HG02642 (cell line): ENCODE measurements at regions not wholly inside any gene's neighbourhood (a gene's known extent, or its start where the extent isn't known, plus 50 kb on each side); places are given as distances from the start of the nearest gene placed in this dataset.

ENCODE experiments used
- ATAC-seq: cut with Tn5 transposase; IDR thresholded peaks from one replicate; pipeline ENCODE4 v1.9.1; 2021; ENCODE audit warnings: mild to moderate bottlenecking; ENCODE audit not compliant: unreplicated experiment, poor library complexity

DNA sequence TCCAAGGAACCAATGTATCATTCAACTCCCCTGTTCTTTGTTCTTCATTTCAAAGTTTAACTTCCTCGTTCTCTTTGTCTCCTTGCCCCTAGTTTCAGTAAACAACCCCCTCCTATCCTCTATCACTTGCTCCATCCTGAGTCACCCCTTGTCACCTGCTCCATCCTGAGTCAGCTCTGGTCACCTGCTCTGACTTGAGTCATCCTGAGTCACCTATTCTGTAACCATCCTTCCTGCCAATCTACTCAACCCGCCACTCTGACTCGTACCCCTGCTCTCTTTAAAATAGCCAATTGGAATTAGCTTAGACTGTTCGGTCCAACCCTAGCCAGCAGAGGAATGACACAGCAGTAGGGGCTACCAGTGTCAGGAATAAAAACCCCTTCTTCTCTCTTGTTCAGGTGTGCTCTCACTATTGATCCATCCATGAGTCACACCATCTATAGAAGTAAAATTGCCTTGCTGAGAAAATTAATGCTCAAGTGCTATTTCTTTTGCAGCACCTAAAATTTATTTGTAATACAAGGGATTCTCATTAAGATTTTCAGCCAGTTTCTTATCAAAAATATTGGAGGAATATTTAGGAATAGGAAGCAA is 326.8 kb downstream of the AKAIN1 start:
- ATAC-seq = no peak

DNA sequence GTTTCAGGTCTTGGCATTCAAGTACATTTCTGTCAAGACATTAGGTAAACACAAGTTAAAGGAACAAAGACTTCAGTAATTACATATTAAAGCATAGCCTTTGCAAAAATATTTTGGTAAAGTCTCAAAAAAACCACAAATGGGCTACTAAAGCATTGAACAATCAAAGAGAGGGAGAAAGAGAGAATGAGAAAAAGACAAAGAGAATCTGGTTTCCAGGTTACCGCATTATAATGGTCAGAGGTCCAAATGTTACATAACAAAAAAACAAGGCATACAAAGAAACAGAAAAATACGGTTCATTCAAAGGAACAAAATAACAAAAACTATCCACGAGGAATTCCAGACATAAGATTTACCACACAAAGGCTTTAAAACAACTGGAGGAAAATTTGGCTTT is 327.9 kb downstream of the AKAIN1 start:
- ATAC-seq = no peak

DNA sequence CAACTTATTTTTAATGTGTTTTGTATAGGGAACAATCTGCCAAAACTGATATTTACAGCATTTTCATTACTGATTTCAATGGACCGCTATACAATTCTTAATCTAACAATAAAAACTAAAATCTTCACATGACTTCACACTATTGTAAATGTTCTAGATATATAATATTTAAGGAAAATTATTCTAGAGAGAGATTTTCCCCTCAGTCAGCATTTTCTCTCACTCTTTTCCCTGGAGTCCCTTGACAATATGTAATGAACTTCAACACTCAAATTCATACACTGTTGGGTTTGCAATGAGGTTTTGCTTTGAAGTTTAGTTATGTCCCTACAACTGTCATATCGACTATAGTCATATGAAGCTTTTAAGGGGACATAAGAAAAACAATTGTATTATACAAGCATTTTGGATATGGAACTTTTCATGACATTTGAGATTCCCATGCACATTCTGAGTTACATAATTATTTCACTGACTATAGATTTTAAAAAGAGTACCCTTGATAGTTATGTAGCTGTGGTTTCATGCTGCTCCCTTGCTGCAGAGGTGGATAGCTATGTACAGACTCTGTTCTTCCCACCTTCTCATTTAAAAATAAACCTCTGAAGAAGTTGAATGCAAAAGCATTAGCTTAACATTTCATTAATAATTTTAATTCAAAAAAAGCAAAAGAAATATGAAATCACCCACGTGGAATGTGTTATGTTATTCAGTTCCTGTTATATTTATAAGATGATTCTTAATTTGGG is 338.5 kb downstream of the AKAIN1 start:
- ATAC-seq = no peak

DNA sequence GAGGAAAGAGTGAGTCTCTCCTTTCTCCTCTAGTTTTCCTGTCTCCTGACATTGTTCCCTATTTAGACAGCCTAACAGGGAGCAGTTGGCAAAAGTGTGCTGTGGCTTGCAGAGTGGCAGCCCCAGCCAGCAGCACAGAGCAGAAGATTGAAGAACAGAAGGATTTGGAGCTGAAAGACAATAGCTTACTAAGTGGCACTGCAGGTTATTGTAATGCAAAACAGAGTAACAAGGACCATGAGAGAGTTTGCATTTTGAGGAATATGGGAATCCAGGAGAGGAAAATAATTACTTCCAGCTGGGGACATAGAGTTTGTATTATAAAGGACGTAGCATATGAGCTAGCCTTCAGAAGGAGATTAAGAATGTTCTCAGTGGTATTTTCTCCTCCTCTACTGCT is 342.4 kb downstream of the AKAIN1 start:
- ATAC-seq = no peak

DNA sequence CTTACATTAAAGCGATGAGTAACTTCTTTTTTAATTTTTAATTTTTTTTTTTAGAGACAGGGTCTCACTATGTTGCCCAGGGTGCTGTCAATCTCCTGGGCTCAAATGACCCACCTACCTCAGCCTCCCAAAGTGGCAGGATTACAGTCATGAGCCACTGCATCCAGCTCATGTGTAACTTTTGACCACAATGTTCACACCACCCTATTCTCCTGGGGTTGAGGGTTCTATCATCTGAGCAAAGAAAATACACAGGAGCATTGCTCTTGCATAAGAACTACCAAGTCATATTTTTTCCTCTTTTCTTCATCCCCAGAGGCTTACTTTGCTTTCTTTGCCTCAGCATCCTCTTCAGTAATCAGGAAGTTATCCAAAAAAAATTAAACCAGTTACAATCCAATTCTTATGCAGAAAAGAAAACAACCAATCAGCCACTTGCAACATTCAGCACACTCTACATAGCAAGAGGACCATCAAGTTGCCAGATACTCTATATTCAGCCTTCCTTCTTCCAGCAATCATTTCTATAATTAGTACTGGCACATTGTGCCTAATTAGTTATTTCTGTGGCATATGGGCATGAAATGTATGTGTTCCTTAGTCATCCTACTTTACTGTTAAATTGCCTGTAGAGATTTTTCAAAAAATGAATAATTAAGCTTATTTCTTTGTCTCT is 345.6 kb downstream of the AKAIN1 start:
- no peak for ATAC-seq

DNA sequence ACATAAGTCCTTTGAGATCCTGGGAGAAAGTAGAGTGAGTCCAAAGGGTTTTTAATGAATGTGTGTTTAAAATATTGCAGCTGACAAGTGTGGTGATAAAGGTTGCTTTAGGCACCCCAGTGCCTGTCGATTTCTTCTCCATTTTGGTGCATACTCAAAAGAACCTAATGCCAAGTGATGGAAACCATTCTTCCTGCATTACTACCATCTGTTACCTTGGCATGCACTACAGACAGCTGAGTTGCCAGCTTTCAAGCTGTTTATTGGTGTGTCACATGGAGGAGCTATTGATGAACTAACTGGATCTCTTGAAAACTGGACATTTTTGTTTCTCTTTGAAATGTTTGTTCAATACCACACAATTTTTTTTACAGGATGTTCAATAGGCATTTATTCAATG is 350.0 kb downstream of the AKAIN1 start:
- no peak for ATAC-seq

DNA sequence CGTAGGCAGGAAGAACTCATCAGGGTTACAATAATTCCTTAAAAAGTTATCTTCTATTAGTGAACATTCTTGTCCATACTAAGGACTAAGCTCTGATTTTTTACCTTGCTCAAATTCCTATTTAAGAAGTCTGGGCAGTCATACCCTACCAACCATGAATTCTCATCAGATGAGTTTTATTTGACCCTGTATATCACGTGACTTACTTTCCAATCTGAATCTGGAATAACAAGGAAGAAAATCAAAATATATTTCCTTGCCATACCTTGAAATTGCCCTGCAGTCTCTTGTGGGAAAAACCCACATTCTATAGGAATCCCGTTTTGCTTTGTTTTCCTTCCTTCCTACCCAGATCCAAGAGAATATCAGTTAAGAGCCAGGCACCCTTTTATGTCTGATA is 352.7 kb downstream of the AKAIN1 start:
- ATAC-seq = no peak

DNA sequence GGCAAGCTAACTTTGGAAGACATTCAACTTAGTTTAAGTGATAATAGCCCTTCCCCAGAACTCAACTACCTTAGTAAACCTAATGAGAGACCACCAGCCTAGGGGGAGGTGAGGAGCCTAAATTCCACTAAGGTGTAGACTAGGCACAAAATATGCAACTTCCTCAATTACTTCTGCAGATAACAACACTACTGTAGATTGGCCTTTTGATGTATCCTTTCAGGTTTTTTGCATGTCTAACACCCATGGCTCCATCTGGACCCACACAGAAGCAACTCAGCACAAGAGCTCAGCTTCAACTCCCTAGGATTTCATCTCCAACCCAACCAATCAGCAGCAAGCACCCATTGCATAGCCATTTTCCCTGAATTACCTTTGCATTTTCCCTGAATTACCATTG is 353.3 kb downstream of the AKAIN1 start:
- no peak for ATAC-seq

DNA sequence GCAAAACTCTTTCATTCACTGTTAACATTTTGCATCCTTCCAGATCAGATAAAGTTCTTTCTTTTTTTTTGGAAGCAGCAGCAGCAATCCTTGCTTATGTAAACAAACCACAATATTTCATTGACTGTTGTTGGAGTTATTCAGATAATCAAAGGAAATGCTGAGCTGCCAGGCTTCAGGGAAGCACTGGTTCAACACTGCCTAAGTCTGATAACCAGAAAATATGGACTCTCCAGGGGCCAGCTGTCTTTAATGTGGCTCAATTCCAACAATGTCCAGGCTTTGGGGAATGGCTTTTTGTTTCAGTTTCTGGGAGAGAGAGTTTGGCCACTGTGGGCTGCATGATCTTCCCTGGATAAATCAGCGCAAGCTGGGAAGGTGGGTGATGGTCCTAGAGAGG is 354.3 kb downstream of the AKAIN1 start:
- no peak for ATAC-seq

DNA sequence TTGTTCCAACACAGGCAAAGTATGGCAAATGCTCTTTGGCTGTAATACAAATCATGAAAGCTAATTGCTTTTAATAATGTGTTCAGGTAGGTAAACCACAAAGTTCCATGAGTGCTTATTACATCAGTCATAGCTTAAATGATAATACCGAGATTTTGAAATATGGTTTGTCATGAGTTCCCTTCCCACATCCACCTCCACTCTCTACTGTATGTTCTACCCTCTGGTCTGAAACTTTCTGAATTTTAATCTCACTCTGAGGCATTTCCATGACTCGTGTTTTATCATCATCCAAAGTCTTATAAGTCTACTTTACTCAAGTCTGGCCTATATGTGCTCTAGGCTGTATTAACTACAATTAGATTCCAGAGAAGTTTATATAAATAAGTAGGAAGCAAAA is 354.8 kb downstream of the AKAIN1 start:
- no peak for ATAC-seq

DNA sequence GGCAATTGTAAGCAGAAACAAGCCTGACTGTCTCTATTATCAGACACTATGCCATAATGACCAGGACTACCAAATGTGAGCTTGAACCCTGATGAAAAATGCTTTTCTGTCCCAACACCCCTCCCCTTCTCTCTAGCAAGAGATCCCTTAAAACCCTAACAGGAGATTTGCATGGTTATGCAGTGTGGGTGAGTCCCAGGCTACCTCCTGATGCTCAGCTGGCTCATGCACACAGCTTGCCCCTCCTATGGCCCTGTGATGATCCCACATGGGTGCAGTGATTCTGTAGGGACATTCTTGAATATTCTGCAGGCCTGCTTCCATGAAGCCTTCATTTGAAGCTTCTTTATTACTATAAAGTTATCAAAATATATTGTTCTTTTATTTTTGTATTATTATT is 357.4 kb downstream of the AKAIN1 start:
- ATAC-seq = no peak

DNA sequence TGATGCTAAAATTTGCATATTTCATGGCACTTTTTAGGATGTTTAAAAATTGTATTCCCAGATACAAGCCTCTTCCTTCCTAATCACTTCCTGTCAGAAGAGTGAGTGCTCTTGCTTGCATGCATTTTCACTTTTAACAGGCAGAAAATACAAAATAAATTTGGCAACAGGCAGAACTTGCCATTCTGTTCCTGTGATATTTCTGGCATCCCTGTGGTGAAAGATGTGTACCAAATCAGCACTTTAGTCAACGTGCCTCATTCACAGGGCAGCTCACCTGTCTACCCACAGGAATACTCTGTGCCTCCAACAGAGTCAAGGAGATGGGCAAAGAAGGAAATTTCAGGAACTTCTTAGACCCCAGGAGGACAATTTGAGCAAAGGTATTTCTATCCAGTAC is 360.9 kb downstream of the AKAIN1 start:
- ATAC-seq = no peak

DNA sequence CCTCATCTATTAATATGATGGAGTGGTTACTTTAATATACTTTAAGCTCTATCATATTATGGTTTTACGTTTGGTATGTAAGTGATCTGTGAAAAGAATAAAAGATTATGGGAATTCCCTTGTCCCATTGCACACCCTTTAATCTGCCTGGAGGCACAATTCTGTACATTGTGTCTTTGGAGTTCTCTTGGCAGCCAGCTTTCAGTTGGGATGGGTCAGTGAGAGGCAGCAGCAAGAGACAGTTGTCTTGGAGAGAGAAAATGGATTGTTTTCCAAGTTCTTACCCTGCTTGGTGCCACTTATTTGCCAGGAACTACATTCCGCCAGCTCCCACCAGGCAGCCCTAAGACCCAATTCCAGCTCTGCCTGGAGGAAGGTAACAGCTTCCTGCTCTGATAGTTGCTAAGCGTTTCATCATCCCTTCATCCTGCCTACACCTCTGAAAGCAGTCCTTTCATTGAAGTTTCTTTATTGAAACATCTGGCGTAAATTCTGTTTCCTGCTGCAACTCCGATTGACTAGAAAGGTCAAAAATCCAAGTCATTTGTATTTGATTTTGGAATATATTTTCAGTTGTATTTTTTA is 365.2 kb downstream of the AKAIN1 start:
- ATAC-seq = no peak

DNA sequence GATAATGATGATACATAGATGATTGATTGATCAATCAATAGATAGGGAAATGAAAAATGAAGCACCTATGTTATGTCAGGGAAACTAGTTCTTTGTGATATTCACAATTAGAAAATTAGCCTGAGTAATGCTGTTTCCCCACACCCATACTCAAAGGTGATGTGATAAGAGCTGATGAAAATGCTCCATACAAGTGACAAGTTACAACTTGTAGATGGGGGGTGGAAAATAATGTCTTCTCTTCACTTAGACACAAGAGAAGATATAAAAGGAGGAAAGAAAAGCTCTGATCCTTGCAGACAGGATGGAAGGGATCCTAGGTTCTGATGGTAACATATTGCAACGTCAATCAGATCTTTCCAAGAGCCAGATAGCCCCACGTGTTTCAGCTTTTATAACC is 365.9 kb downstream of the AKAIN1 start:
- no peak for ATAC-seq

DNA sequence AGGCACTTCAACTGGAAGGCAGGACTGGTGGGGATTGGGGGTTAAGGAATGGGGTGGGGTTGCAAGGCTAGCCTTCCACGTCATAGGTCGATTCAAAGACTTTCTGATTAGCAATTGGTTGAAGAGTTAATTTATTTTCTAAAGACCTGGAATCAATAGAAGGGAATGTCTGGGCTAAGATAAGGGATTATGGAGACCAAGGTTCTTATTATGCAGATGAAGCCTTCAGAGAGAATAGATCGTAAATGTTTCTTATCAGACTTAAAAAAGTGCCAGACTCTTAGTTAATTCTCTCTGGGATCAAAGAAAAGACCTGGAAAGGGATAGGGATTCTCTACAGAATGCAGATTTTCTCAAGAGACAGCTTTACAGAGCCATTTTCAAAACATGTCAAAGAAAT is 368.0 kb upstream of the DLGAP1 start:
- no peak for ATAC-seq

DNA sequence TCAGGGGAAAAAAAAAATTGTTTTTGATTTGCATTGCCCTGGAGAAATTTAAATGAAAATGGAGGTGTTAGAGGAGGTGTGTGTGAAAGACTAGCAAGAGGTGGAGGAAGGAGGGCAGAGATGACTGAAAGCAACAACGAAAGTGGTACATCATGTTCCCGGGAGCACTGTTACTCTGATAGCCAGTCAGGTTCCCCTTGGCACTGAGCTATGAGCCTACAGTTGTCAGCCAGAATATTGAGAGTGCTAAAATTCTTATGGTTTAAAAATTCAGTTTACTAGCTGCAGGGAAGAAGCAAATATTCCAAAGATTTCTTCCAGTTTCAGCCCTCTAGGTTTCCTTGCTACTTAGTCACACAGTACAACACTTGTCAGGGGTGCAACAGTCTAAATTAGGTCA is 366.7 kb upstream of the DLGAP1 start:
- ATAC-seq = no peak

DNA sequence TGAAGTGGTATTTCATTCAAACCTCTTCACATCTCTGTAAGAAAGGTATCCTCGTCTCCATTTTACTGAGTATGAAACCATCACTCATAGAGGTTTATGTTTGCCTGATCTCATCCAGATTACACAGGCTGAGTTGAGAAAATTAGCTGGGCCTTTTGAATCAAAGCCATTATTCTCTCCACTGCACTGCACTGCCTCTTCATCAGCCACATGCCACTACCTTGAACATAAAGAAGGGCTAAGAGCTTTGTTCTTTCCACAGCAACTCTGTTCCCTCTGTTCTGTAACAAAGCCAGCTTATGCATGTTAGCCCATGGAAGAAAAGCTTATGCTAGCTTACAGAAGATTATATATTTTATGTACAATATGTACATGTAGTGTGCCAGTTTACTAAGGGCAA is 362.6 kb upstream of the DLGAP1 start:
- no peak for ATAC-seq

DNA sequence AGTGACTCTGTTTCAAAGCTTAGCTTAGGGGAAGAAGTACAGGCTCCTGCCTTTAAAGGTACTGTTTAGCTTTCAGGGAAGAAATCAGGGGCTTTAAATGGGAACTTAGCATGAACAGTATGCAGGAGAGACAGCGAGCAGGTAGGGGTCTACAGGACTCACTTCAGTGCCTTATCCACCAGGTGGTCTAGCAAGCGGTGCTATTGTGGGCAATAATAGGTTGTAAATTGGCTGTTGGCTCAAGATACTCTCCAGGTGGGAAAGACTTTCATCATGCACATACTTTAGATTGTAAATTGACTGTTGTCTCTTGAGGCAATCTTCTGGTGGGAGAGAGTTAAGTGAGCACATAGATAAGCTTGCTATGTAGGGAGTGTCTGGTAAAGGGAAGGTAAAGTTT is 358.6 kb upstream of the DLGAP1 start:
- ATAC-seq = no peak

DNA sequence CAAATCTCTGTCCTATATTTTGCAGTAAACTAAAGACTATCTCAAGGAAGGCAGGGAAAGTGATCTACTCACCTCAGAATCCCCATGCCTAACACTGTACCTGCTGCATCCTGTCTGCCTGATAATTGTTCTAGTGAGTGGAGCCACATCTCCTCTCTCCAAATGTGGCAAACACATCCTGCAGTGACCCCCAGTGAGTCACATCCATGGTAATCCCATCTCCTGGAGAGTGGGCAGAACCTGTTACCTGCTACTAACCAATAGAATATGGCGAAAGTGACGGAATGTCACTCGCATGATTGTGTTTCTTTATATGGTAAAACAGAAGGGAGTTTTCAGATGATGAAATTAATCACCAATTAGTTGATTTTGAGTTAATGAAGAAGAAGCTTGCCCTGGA is 353.8 kb upstream of the DLGAP1 start:
- ATAC-seq = no peak

DNA sequence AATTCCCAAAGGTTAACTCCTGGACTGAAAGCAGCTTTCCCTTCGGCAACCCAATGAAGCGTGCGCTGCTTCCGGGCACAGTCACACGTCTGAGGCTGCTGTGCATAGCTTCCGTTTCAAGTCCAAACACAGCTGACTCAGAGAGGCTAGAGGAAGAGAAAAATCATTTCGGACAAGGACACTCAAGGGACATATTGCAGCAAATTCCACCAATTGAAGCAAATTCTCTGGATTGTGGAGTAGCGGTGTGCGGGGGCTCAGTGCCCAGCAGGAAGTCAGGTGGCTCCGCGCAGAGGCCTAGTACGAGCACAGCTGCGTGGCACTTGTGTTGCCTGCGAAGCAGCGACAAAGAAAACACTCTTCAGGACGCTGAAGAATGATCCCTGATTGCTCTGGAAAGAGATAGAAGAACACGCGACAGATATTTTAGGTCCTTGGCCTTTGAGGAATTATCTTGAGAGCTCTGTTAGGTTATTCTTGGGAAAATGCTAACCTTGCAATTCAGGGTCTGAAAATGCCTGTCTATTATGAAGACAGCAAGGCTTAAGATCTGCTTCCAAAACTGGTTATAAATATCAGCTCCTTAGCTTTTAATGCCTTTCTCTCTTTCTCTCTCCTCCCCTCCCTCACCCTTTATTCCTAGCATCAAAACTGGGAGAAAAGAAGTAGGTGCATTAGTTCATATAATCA is 352.6 kb upstream of the DLGAP1 start:
- no peak for ATAC-seq

DNA sequence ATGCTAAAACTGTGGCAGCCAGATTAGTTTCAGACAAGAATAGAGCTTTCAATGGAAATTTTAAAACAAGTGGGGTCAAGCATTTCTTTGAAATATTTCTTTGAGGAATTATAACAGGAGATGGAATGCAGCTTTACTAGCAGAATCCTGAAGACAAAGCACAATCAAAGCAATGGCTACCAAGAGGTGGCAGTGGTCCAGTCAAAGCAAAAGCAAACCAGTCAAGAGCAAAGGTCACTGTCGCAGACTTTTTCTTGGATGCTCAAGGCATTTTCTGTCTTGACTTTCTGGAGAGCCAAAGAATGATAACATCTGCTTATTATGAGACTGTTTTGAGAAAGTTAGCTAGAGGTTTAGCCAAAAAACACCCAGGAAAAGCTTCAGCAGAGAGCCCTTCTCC is 351.2 kb upstream of the DLGAP1 start:
- ATAC-seq = no peak
